GM23338 (cell line): ENCODE measurements at regions not wholly inside any gene's neighbourhood (a gene's known extent, or its start where the extent isn't known, plus 50 kb on each side); places are given as distances from the start of the nearest gene placed in this dataset.

Experiments used
- ATAC-seq: fragments of 200-7000 bp; cut with Tn5 transposase; 3 replicates; pipeline ENCODE4 v1.9.1; 2020
- DNase-seq: peaks from one replicate; pipeline ENCODE4 v3.0.0-alpha.2; 2015; ENCODE audit warnings: low spot score
- H2AFZ ChIP-seq: fragments of 200-600 bp; sonication (generic); 2 replicates; pipeline ENCODE4 v1.8.0; 2016; ENCODE audit warnings: antibody characterized with exemption, mild to moderate bottlenecking, moderate library complexity
- H3F3A ChIP-seq: fragments of 200-600 bp; sonication (generic); replicated peaks from 2 replicates; pipeline ENCODE4 v1.8.0; 2017; ENCODE audit warnings: antibody characterized with exemption, mixed run types, low read depth
- H3K27ac ChIP-seq: fragments of 200-600 bp; sonication (generic); 2 replicates; pipeline ENCODE4 v1.6.1; 2016; ENCODE audit warnings: low read depth
- H3K27me3 ChIP-seq: fragments of 200-600 bp; sonication (generic); 2 replicates; pipeline ENCODE4 v1.8.0; 2016; ENCODE audit warnings: mild to moderate bottlenecking, mixed run types, moderate library complexity; ENCODE audit not compliant: insufficient read depth
- H3K36me3 ChIP-seq: fragments of 200-600 bp; sonication (generic); 2 replicates; pipeline ENCODE4 v1.8.0; 2016; ENCODE audit warnings: mild to moderate bottlenecking; ENCODE audit not compliant: insufficient read depth
- H3K4me1 ChIP-seq: fragments of 200-600 bp; sonication (generic); 2 replicates; pipeline ENCODE4 v1.8.0; 2016; ENCODE audit warnings: mild to moderate bottlenecking, moderate library complexity; ENCODE audit not compliant: insufficient read depth
- H3K4me2 ChIP-seq: fragments of 200-600 bp; sonication (generic); 2 replicates; pipeline ENCODE4 v1.7.1; 2017; ENCODE audit warnings: mixed run types
- H3K4me3 ChIP-seq: fragments of 200-600 bp; sonication (generic); 2 replicates; pipeline ENCODE4 v1.6.1; 2016; ENCODE audit warnings: mixed run types
- H3K79me2 ChIP-seq: fragments of 200-600 bp; sonication (generic); replicated peaks from 2 replicates; pipeline ENCODE4 v1.8.0; 2017; ENCODE audit warnings: mild to moderate bottlenecking; ENCODE audit not compliant: insufficient read depth
- H3K9me2 ChIP-seq: fragments of 200-600 bp; sonication (generic); 2 replicates; pipeline ENCODE4 v1.8.0; 2017; ENCODE audit not compliant: insufficient read depth
- H4K20me1 ChIP-seq: fragments of 200-600 bp; sonication (generic); replicated peaks from 2 replicates; pipeline ENCODE4 v1.8.0; 2017; ENCODE audit warnings: mild to moderate bottlenecking; ENCODE audit not compliant: insufficient read depth
- H3K27ac Mint-ChIP-seq: 2 replicates; pipeline ENCODE4 v1.8.0; 2020; ENCODE audit warnings: inconsistent platforms, mild to moderate bottlenecking, moderate library complexity, mixed read lengths
- H3K27me3 Mint-ChIP-seq: 3 replicates; pipeline ENCODE4 v1.8.0; 2022; ENCODE audit warnings: low read depth, mild to moderate bottlenecking, moderate library complexity, mixed read lengths, inconsistent platforms; ENCODE audit not compliant: insufficient read depth, poor library complexity
- H3K36me3 Mint-ChIP-seq: 3 replicates; pipeline ENCODE4 v1.8.0; 2021; ENCODE audit warnings: low read depth, mild to moderate bottlenecking, inconsistent platforms, moderate library complexity, mixed read lengths
- H3K4me1 Mint-ChIP-seq: 3 replicates; pipeline ENCODE4 v1.8.0; 2020; ENCODE audit warnings: mild to moderate bottlenecking, inconsistent platforms, mixed read lengths
- H3K4me3 Mint-ChIP-seq: 3 replicates; pipeline ENCODE4 v1.8.0; 2021; ENCODE audit warnings: moderate library complexity, mild to moderate bottlenecking, inconsistent platforms, mixed read lengths
- H3K9me3 Mint-ChIP-seq: 3 replicates; pipeline ENCODE4 v1.8.0; 2020; ENCODE audit warnings: moderate library complexity, mild to moderate bottlenecking, inconsistent platforms, mixed read lengths
- CREB1 ChIP-seq: fragments of 250-450 bp; sonication (Bioruptor Pico); IDR thresholded peaks from 2 replicates; pipeline ENCODE4 v1.5.0; 2020; ENCODE audit warnings: low read depth, mild to moderate bottlenecking, moderate library complexity
- CTCF ChIP-seq, 2 experiments: fragments of 200-600 bp in 1 of 2; sonication (generic) in 1 of 2; conservative IDR thresholded peaks; 2 replicates each; pipeline versions ENCODE4 v1.5.1 to v1.6.1; 2016 to 2017; ENCODE audit warnings: antibody characterized with exemption in 2 of 2, low read depth in 2 of 2, mild to moderate bottlenecking in 2 of 2, moderate library complexity in 1 of 2
- ETS1 ChIP-seq: IDR thresholded peaks from 2 replicates; pipeline ENCODE4 v1.6.1; 2016; ENCODE audit warnings: antibody characterized with exemption
- EZH2 ChIP-seq: fragments of 200-600 bp; sonication (generic); IDR thresholded peaks from one replicate; pipeline ENCODE4 v1.8.0; 2017; ENCODE audit warnings: antibody characterized with exemption, mild to moderate bottlenecking, low read depth; ENCODE audit not compliant: unreplicated experiment
- EZH2phosphoT487 ChIP-seq: fragments of 200-600 bp; sonication (generic); IDR thresholded peaks from one replicate; pipeline ENCODE4 v1.8.1; 2018; ENCODE audit warnings: antibody characterized with exemption; ENCODE audit not compliant: unreplicated experiment
- JUNB ChIP-seq: IDR thresholded peaks from one replicate; pipeline ENCODE4 v1.6.1; 2016; ENCODE audit warnings: antibody characterized with exemption; ENCODE audit not compliant: unreplicated experiment
- NANOG ChIP-seq: IDR thresholded peaks from 2 replicates; pipeline ENCODE4 v1.6.1; 2016; ENCODE audit warnings: antibody characterized with exemption, borderline replicate concordance
- POLR2AphosphoS5 ChIP-seq: IDR thresholded peaks from 2 replicates; pipeline ENCODE4 v1.6.1; 2016; ENCODE audit warnings: antibody characterized with exemption, low read depth
- REST ChIP-seq: IDR thresholded peaks from one replicate; pipeline ENCODE4 v1.6.1; 2018; ENCODE audit warnings: antibody characterized with exemption; ENCODE audit not compliant: unreplicated experiment
- STAT1 ChIP-seq: IDR thresholded peaks from one replicate; pipeline ENCODE4 v1.6.1; 2016; ENCODE audit warnings: antibody characterized with exemption; ENCODE audit not compliant: unreplicated experiment
- ZNF114 ChIP-seq: fragments of 250-450 bp; sonication (Bioruptor Pico); IDR thresholded peaks from 2 replicates; pipeline ENCODE4 v1.5.0; 2020; ENCODE audit warnings: mild to moderate bottlenecking, moderate library complexity
- ZNF331 ChIP-seq: fragments of 250-450 bp; sonication (Bioruptor Pico); IDR thresholded peaks from 2 replicates; pipeline ENCODE4 v1.5.0; 2020; ENCODE audit warnings: low read depth, mild to moderate bottlenecking, moderate library complexity
- ZNF462 ChIP-seq: fragments of 250-450 bp; sonication (Bioruptor Pico); IDR thresholded peaks from 2 replicates; pipeline ENCODE4 v1.5.0; 2020; ENCODE audit warnings: mild to moderate bottlenecking, moderate library complexity

GRCh38 chr2:120787822-120788700 lies 52.4 kb downstream of the GLI2 start:
- no peaks in the 10 kb centered on the region for H3K36me3 ChIP-seq
- no peak for DNase-seq
- peaks cover 92% of the 10 kb centered on the region for H3K79me2 ChIP-seq
- H3K4me3 Mint-ChIP-seq = no peak overlapping the region
- no peaks in the 10 kb centered on the region for H3K9me2 ChIP-seq
- H3F3A ChIP-seq = peaks cover 28% of the 10 kb centered on the region
- TF ChIP-seq STAT1 (no peak), NANOG (no peak), ZNF331 (CRISPR knock-in tag) (no peak), REST (no peak), JUNB (no peak), ZNF114 (CRISPR knock-in tag) (no peak), CTCF (conservative IDR thresholded peaks at IDR 0.05; ENCODE audit: low read depth in 2 of 2) (no peak), POLR2AphosphoS5 (no peak), EZH2 (no peak), EZH2phosphoT487 (no peak), CREB1 (CRISPR knock-in tag) (no peak), ETS1 (no peak), ZNF462 (CRISPR knock-in tag) (no peak)
- H4K20me1 ChIP-seq = peaks cover 30% of the 10 kb centered on the region
- peak overlapping the region; percentile 84 for H3K27ac ChIP-seq
- H3K4me3 ChIP-seq = no peak overlapping the region
- H3K4me2 ChIP-seq = peak overlapping the region; percentile 48; the same call in 1 of the 2 replicates
- no peaks in the 10 kb centered on the region; the same call in 2 of the 3 replicates for H3K9me3 Mint-ChIP-seq
- H3K27me3 Mint-ChIP-seq = peaks cover 21% of the 10 kb centered on the region
- H3K27ac Mint-ChIP-seq = peak overlapping the region; percentile 44; the same call in 1 of the 2 replicates
- H3K36me3 Mint-ChIP-seq = peaks cover 7% of the 10 kb centered on the region; the same call in 1 of the 3 replicates
- no peak for ATAC-seq
- H3K4me1 Mint-ChIP-seq = peaks cover 85% of the 10 kb centered on the region
- H2AFZ ChIP-seq = no peak overlapping the region
- peaks cover 57% of the 10 kb centered on the region for H3K4me1 ChIP-seq
- H3K27me3 ChIP-seq = no peaks in the 10 kb centered on the region
